H1 (cell line): ENCODE measurements at regions not wholly inside any gene's neighbourhood (a gene's known extent, or its start where the extent isn't known, plus 50 kb on each side); places are given as distances from the start of the nearest gene placed in this dataset.
A peak's percentile ranks its signal among the peaks of the same experiment; 100 is the strongest.

Source experiments
- CTCF ChIA-PET: fragments of 300-600 bp; sonication (Branson Sonifier 250); formaldehyde crosslinking; loops from one replicate; lab custom pipeline; 2021; ENCODE audit not compliant: partially characterized antibody; lab: Charles Lee
- POLR2A ChIA-PET: fragments of 300-600 bp; sonication (Branson Sonifier 250); formaldehyde crosslinking; loops from one replicate; lab custom pipeline; 2021; ENCODE audit warnings: inconsistent platforms; ENCODE audit not compliant: partially characterized antibody; lab: Charles Lee
- DNase-seq, 2 experiments: peaks; one replicate each; pipeline versions ENCODE4 v3.0.0 to v3.0.0-alpha.2; 2010 to 2022; ENCODE audit warnings: low spot score in 2 of 2, low read depth in 1 of 2, mixed read lengths in 1 of 2
- FAIRE-seq: peaks from 2 replicates; lab custom pipeline; 2011; peaks lifted over from hg19 to GRCh38; lab: Jason Lieb, UNC
- H2AFZ ChIP-seq: 2 replicates; pipeline ENCODE4 v1.8.1; 2012; ENCODE audit warnings: low read length, inconsistent platforms
- H2AK5ac ChIP-seq: 2 replicates; pipeline ENCODE4 v1.6.1; 2013; ENCODE audit warnings: low read depth, low read length
- H2BK120ac ChIP-seq: replicated peaks from 2 replicates; pipeline ENCODE3; 2013; ENCODE audit warnings: low read depth, low read length, inconsistent platforms
- H2BK12ac ChIP-seq: 2 replicates; pipeline ENCODE4 v1.6.1; 2013; ENCODE audit warnings: low read depth, low read length
- H2BK15ac ChIP-seq: 2 replicates; pipeline ENCODE4 v1.6.1; 2013; ENCODE audit warnings: low read length
- H2BK20ac ChIP-seq: 2 replicates; pipeline ENCODE4 v1.6.1; 2013; ENCODE audit warnings: low read length
- H2BK5ac ChIP-seq: 2 replicates; pipeline ENCODE4 v1.6.1; 2013; ENCODE audit warnings: low read depth, low read length
- H3K14ac ChIP-seq: 2 replicates; pipeline ENCODE4 v1.6.1; 2013; ENCODE audit warnings: inconsistent platforms; ENCODE audit not compliant: insufficient read length
- H3K18ac ChIP-seq: 2 replicates; pipeline ENCODE4 v1.6.1; 2013; ENCODE audit warnings: low read length; ENCODE audit errors: extremely low read depth
- H3K23ac ChIP-seq: 2 replicates; pipeline ENCODE4 v1.6.1; 2013; ENCODE audit warnings: inconsistent platforms; ENCODE audit not compliant: insufficient read length
- H3K23me2 ChIP-seq: 2 replicates; pipeline ENCODE4 v1.6.1; 2013; ENCODE audit warnings: low read depth, low read length
- H3K27ac ChIP-seq: 2 replicates; pipeline ENCODE4 v1.6.1; 2011; ENCODE audit warnings: low read depth, low read length, inconsistent platforms
- H3K27me3 ChIP-seq, 4 experiments: replicated peaks in 1 of 4; 1 replicate in 1 of 4; 2 replicates in 3 of 4; pipeline versions ENCODE4 v1.6.1 to v1.8.1; 2011 to 2013; ENCODE audit warnings: low read length in 3 of 4, mild to moderate bottlenecking in 3 of 4, inconsistent platforms in 2 of 4, mixed read lengths in 2 of 4, moderate library complexity in 1 of 4; ENCODE audit not compliant: control insufficient read depth in 3 of 4, insufficient read depth in 3 of 4; ENCODE audit errors: extremely low read depth in 1 of 4
- H3K36me3 ChIP-seq, 4 experiments: 2 replicates each; pipeline versions ENCODE4 v1.6.1 to v1.8.1; 2011 to 2013; ENCODE audit warnings: mild to moderate bottlenecking in 4 of 4, low read length in 3 of 4, moderate library complexity in 2 of 4, control low read depth in 1 of 4, inconsistent platforms in 1 of 4; ENCODE audit not compliant: insufficient read depth in 4 of 4, control insufficient read depth in 2 of 4
- H3K4ac ChIP-seq: replicated peaks from 2 replicates; pipeline ENCODE3; 2013; ENCODE audit warnings: low read length, low read depth, mixed read lengths, inconsistent platforms; ENCODE audit not compliant: insufficient read length
- H3K4me1 ChIP-seq, 4 experiments: replicated peaks in 1 of 4; 1 replicate in 1 of 4; 2 replicates in 3 of 4; pipeline versions ENCODE4 v1.6.1 to v1.8.1; 2011 to 2013; ENCODE audit warnings: low read length in 3 of 4, inconsistent platforms in 2 of 4, mixed read lengths in 1 of 4; ENCODE audit not compliant: insufficient read depth in 4 of 4, control insufficient read depth in 3 of 4
- H3K4me2 ChIP-seq, 2 experiments: 2 replicates each; pipeline versions ENCODE4 v1.6.1 to v1.8.1; 2011 to 2013; ENCODE audit warnings: low read depth in 2 of 2, low read length in 2 of 2, control low read depth in 1 of 2, inconsistent platforms in 1 of 2, mild to moderate bottlenecking in 1 of 2; ENCODE audit not compliant: insufficient read depth in 1 of 2
- H3K4me3 ChIP-seq, 4 experiments: fragments of 200-600, 300-600 bp in 1 of 4; sonication (generic), shearing (Covaris generic), sonication (Bioruptor Twin) in 1 of 4; 2 replicates each; pipeline versions ENCODE4 v1.5.1 to v1.8.1; 2011 to 2016; ENCODE audit warnings: low read length in 4 of 4, low read depth in 3 of 4, control low read depth in 2 of 4, inconsistent platforms in 2 of 4, mild to moderate bottlenecking in 2 of 4, mixed read lengths in 1 of 4, moderate library complexity in 1 of 4; ENCODE audit not compliant: insufficient read depth in 2 of 4; ENCODE audit errors: extremely low read depth in 1 of 4
- H3K56ac ChIP-seq: replicated peaks from 2 replicates; pipeline ENCODE3; 2013; ENCODE audit warnings: low read depth, mild to moderate bottlenecking, mixed read lengths, low read length, inconsistent platforms; ENCODE audit not compliant: insufficient read length
- H3K79me1 ChIP-seq: 2 replicates; pipeline ENCODE4 v1.6.1; 2013; ENCODE audit warnings: low read depth, low read length, control low read depth
- H3K79me2 ChIP-seq, 2 experiments: 2 replicates each; pipeline versions ENCODE4 v1.6.1 to v1.8.1; 2012 to 2013; ENCODE audit warnings: low read length in 2 of 2, mild to moderate bottlenecking in 2 of 2, inconsistent platforms in 1 of 2; ENCODE audit not compliant: insufficient read depth in 2 of 2, control insufficient read depth in 1 of 2
- H3K9ac ChIP-seq, 4 experiments: replicated peaks in 1 of 4; 1 replicate in 1 of 4; 2 replicates in 3 of 4; pipeline versions ENCODE4 v1.6.1 to v1.8.1; 2011 to 2013; ENCODE audit warnings: low read depth in 3 of 4, low read length in 3 of 4, control low read depth in 2 of 4, mild to moderate bottlenecking in 2 of 4, moderate library complexity in 2 of 4, inconsistent platforms in 1 of 4; ENCODE audit errors: extremely low read depth in 1 of 4
- H3K9me3 ChIP-seq, 2 experiments: 2 replicates each; pipeline versions ENCODE4 v1.6.1 to v1.8.1; 2012 to 2013; ENCODE audit warnings: mild to moderate bottlenecking in 2 of 2, moderate library complexity in 2 of 2, control low read depth in 1 of 2, inconsistent platforms in 1 of 2, low read depth in 1 of 2, low read length in 1 of 2, mixed read lengths in 1 of 2; ENCODE audit not compliant: insufficient read depth in 2 of 2
- H4K20me1 ChIP-seq, 2 experiments: replicated peaks in 1 of 2; 2 replicates each; pipeline versions ENCODE3 to v1.8.1; 2011 to 2013; ENCODE audit warnings: inconsistent platforms in 2 of 2, low read length in 2 of 2, mild to moderate bottlenecking in 1 of 2; ENCODE audit not compliant: insufficient read depth in 2 of 2, control insufficient read depth in 1 of 2
- H4K5ac ChIP-seq: 2 replicates; pipeline ENCODE4 v1.6.1; 2013; ENCODE audit warnings: low read length, low read depth, mixed read lengths, inconsistent platforms; ENCODE audit not compliant: insufficient read length
- H4K8ac ChIP-seq: 2 replicates; pipeline ENCODE4 v1.8.0; 2013; ENCODE audit warnings: mild to moderate bottlenecking, moderate library complexity, low read length, inconsistent platforms; ENCODE audit not compliant: insufficient read depth; ENCODE audit errors: extremely low read depth
- H4K91ac ChIP-seq: replicated peaks from 2 replicates; pipeline ENCODE3; 2013; ENCODE audit warnings: low read length, mixed read lengths, inconsistent platforms; ENCODE audit not compliant: insufficient read length
- ASH2L ChIP-seq: fragments of 200-600, 300-600 bp; sonication (generic); IDR thresholded peaks from one replicate; pipeline ENCODE4 v1.7.1; 2017; ENCODE audit warnings: low read length
- CBX5 ChIP-seq: fragments of 300-800, 300-1000 bp; sonication (generic); IDR thresholded peaks from 2 replicates; pipeline ENCODE4 v1.7.1; 2016; ENCODE audit warnings: antibody characterized with exemption, low read length, low read depth
- FOSL1 ChIP-seq: IDR thresholded peaks from 2 replicates; pipeline ENCODE4 v1.6.1; 2011; ENCODE audit warnings: mild to moderate bottlenecking, low read depth, low read length, moderate library complexity; ENCODE audit not compliant: insufficient read depth
- JUND ChIP-seq: IDR thresholded peaks from 2 replicates; pipeline ENCODE4 v1.6.1; 2011; ENCODE audit warnings: mild to moderate bottlenecking, improper control_type of control experiment, low read length
- KDM1A ChIP-seq: fragments of 200-600, 300-600 bp; sonication (generic); IDR thresholded peaks from 2 replicates; pipeline ENCODE4 v1.7.1; 2016; ENCODE audit warnings: mild to moderate bottlenecking, low read length, borderline replicate concordance
- KDM4A ChIP-seq: IDR thresholded peaks from one replicate; pipeline ENCODE4 v1.7.1; 2012; ENCODE audit warnings: low read depth, mild to moderate bottlenecking, moderate library complexity, low read length, inconsistent platforms; ENCODE audit not compliant: severe bottlenecking
- KDM5A ChIP-seq: fragments of 200-600 bp; IDR thresholded peaks from 2 replicates; pipeline ENCODE4 v1.7.1; 2012; ENCODE audit warnings: mild to moderate bottlenecking, low read length, inconsistent platforms, mixed read lengths
- POU5F1 ChIP-seq: IDR thresholded peaks from 2 replicates; pipeline ENCODE4 v1.6.1; 2011; ENCODE audit warnings: low read depth, mild to moderate bottlenecking, low read length, moderate library complexity
- RBBP5 ChIP-seq: IDR thresholded peaks from 2 replicates; pipeline ENCODE4 v1.7.1; 2012; ENCODE audit warnings: low read depth, mild to moderate bottlenecking, inconsistent platforms, low read length, moderate library complexity, borderline replicate concordance
- SAP30 ChIP-seq: fragments of 300-600 bp; sonication (generic); IDR thresholded peaks from 2 replicates; pipeline ENCODE4 v1.7.1; 2012; ENCODE audit warnings: low read length, moderate library complexity, mild to moderate bottlenecking, inconsistent platforms; ENCODE audit not compliant: insufficient read depth, insufficient replicate concordance
- TAF7 ChIP-seq: optimal IDR thresholded peaks from 2 replicates; pipeline ENCODE3; 2011; ENCODE audit warnings: low read depth, mild to moderate bottlenecking, inconsistent platforms, low read length, moderate library complexity, borderline replicate concordance
- ZNF274 ChIP-seq: IDR thresholded peaks from 2 replicates; pipeline ENCODE4 v1.7.0; 2012; ENCODE audit warnings: low read length, borderline replicate concordance; ENCODE audit errors: extremely low read depth
- WGBS, 2 experiments: shearing (Covaris generic) in 1 of 2; methylation state at CpG; one replicate each; pipeline versions ENCODE4 v1.1.6 to v1.1.7; 2013 to 2015; ENCODE audit warnings: low lambda C conversion rate in 2 of 2, mixed read lengths in 2 of 2, inconsistent platforms in 1 of 2, low coverage in 1 of 2, missing lambda C conversion rate in 1 of 2; ENCODE audit not compliant: insufficient replicate concordance in 2 of 2, insufficient coverage in 1 of 2, insufficient read length in 1 of 2; ENCODE audit errors: extremely low coverage in 1 of 2, missing lambda C conversion rate in 1 of 2; 5-methylcytosine and 5-hydroxymethylcytosine counted together

DNA sequence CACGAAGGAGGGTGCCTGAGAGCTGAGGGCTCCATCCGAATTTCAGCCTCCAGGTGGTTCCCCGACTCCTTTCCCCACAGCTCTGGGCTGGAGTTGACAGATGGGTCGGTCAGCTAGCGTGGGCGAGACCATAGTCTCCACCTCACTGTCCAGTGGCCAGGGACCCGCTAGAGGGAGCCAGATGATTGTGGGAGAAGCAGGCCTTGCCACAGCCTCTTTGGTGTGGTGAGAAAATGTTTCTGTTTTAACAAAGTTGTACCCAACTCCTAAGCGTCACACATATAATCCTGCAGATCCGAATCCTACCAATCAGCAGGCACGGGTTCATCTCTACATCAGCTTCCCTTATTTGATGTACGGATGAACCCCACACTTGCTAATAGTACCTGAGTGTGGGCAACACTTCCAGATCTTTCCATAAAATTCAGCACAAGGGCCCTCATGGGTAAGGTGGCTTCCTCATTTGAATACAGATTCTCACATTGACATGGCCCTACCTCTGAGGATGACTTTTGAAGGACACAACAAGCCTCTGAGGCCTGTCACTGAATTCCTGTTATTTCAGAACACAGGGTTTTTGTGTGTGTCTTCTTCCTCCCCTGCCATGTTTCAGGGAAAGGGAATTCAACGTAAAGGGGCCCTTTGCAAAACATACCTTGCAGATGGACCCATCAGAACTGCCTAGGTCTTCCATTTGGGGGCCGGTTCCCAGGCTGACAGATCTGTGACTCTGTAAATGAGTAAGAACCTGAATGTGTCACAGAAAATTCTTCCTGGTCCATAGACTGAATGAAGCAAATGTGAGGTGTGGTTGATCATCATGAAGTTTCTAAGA lies 103.2 kb upstream of the DUSP22 start:
- Histone ChIP-seq H3K27ac (no peak overlapping the region), H2BK12ac (no peak overlapping the region), H2BK5ac (no peak overlapping the region), H3K14ac (no peak overlapping the region), H3K4me2 (no peak overlapping the region), H3K79me2 (no peaks in the 10 kb centered on the region), H3K18ac (no peak overlapping the region), H4K8ac (no peak overlapping the region), H4K20me1 (peaks cover 0 to 2% of the 10 kb centered on the region in 2 experiments), H2AFZ (peak overlapping the region; percentile 90; the same call in 1 of the 2 replicates), H3K9me3 (no peaks in the 10 kb centered on the region), H4K5ac (no peak overlapping the region), H2AK5ac (no peak overlapping the region), H3K79me1 (no peaks in the 10 kb centered on the region), H2BK20ac (no peak overlapping the region), H3K23me2 (peaks cover 2% of the 10 kb centered on the region; the same call in 1 of the 2 replicates), H2BK15ac (no peak overlapping the region), H4K91ac (no peak overlapping the region), H3K56ac (no peak overlapping the region), H3K23ac (no peak overlapping the region), H2BK120ac (no peak overlapping the region), H3K36me3 (no peaks in the 10 kb centered on the region), H3K27me3 (no peaks in the 10 kb centered on the region), H3K4me1 (no peaks in the 10 kb centered on the region; a peak in 1 of 7 replicates), H3K9ac (no peak overlapping the region), H3K4ac (no peak overlapping the region), H3K4me3 (no peak overlapping the region)
- CTCF ChIA-PET = interaction anchor here (0.6 to 5.8 kb wide), 43 partner anchors 10 to 610 kb away, joined by 3 to 37 read pairs (median 4); partner anchors contain the start of gene IRF4
- POLR2A ChIA-PET = interaction anchor here (0.7 kb wide), 1 partner anchor 10 kb away, joined by 3 read pairs; no protein-coding TSS in a partner anchor
- FAIRE-seq (no peak), DNase-seq (peak; percentile 78 to 88)
- WGBS, 2 experiments = 30% methylated on average over 13 of the region's 13 CpGs; no CpG with 5 or more reads in 1 of the 2 experiments
- TF ChIP-seq KDM4A (no peak), ASH2L (no peak), CBX5 (no peak), ZNF274 (no peak), TAF7 (no peak), JUND (peak; percentile 64; the same call in 1 of the 2 replicates), SAP30 (no peak), POU5F1 (no peak), KDM5A (no peak), RBBP5 (no peak), FOSL1 (no peak), KDM1A (no peak)
